T-cell (primary cell): ENCODE measurements at regions not wholly inside any gene's neighbourhood (a gene's known extent, or its start where the extent isn't known, plus 50 kb on each side); places are given as distances from the start of the nearest gene placed in this dataset.

ENCODE experiments used
- ATAC-seq, 4 experiments: fragments of 200-7000 bp in 3 of 4; fragments of 150-1000 bp in 1 of 4; cut with Tn5 transposase; replicated peaks in 1 of 4; 1 replicate in 3 of 4; 2 replicates in 1 of 4; pipeline ENCODE4 v1.10.0; 2021; ENCODE audit warnings: moderate library complexity in 3 of 4, mild to moderate bottlenecking in 2 of 4, moderate number of reproducible peaks in 1 of 4
- CTCF ChIA-PET, 2 donors: fragments of 300-600 bp; sonication (Branson Sonifier 250); formaldehyde crosslinking; loops; one replicate each; lab custom pipeline; 2022; ENCODE audit warnings: antibody characterized with exemption in 2 of 2; lab: Charles Lee
- POLR2A ChIA-PET, 2 donors: fragments of 300-600 bp; sonication (Branson Sonifier 250); formaldehyde crosslinking; loops; one replicate each; lab custom pipeline; 2022; ENCODE audit warnings: antibody characterized with exemption in 2 of 2; lab: Charles Lee
- DNase-seq, 35 experiments: peaks; one replicate each; pipeline versions ENCODE4 v3.0.0 to v3.0.0-alpha.2; 2013 to 2023
- H3K27ac ChIP-seq: one replicate; pipeline ENCODE4 v1.5.1; 2013; ENCODE audit warnings: low read length
- H3K27me3 ChIP-seq, 2 experiments: replicated peaks in 1 of 2; 1 replicate in 1 of 2; 2 replicates in 1 of 2; pipeline versions ENCODE4 v1.6.1 to v1.7.0; 2013; ENCODE audit warnings: low read length in 1 of 2, mixed read lengths in 1 of 2; ENCODE audit not compliant: control insufficient read depth in 2 of 2, insufficient read depth in 2 of 2; ENCODE audit errors: extremely low read depth in 1 of 2
- H3K36me3 ChIP-seq, 2 donors: 1 replicate in 1 of 2; 2 replicates in 1 of 2; pipeline versions ENCODE4 v1.6.1 to v1.7.0; 2013; ENCODE audit warnings: low read length in 1 of 2; ENCODE audit not compliant: control insufficient read depth in 2 of 2, insufficient read depth in 1 of 2; ENCODE audit errors: extremely low read depth in 1 of 2
- H3K4me1 ChIP-seq, 2 experiments: 1 replicate in 1 of 2; 2 replicates in 1 of 2; pipeline versions ENCODE4 v1.6.1 to v1.7.0; 2013; ENCODE audit warnings: low read length in 2 of 2, mixed read lengths in 1 of 2; ENCODE audit not compliant: insufficient read depth in 2 of 2, control insufficient read depth in 1 of 2; ENCODE audit errors: extremely low read depth in 1 of 2
- H3K4me3 ChIP-seq, 2 donors: 1 replicate in 1 of 2; 2 replicates in 1 of 2; pipeline versions ENCODE4 v1.5.1 to v1.7.0; 2013; ENCODE audit warnings: mild to moderate bottlenecking in 2 of 2, low read length in 1 of 2, moderate library complexity in 1 of 2; ENCODE audit not compliant: control insufficient read depth in 1 of 2; ENCODE audit errors: extremely low read depth in 1 of 2
- H3K9me3 ChIP-seq: 2 replicates; pipeline ENCODE4 v1.7.0; 2013
- H3K27ac Mint-ChIP-seq, 2 donors: one replicate each; pipeline ENCODE4 v1.8.0; 2020 to 2021; ENCODE audit warnings: mild to moderate bottlenecking in 2 of 2, mixed read lengths in 2 of 2
- H3K27me3 Mint-ChIP-seq, 2 donors: one replicate each; pipeline ENCODE4 v1.8.0; 2021 to 2022; ENCODE audit warnings: mixed read lengths in 2 of 2
- H3K36me3 Mint-ChIP-seq: one replicate; pipeline ENCODE4 v1.8.0; 2021; ENCODE audit warnings: mixed read lengths
- H3K4me1 Mint-ChIP-seq, 3 donors: one replicate each; pipeline ENCODE4 v1.8.0; 2020 to 2022; ENCODE audit warnings: mixed read lengths in 3 of 3, mild to moderate bottlenecking in 1 of 3
- H3K4me3 Mint-ChIP-seq, 3 donors: one replicate each; pipeline ENCODE4 v1.8.0; 2020 to 2022; ENCODE audit warnings: mild to moderate bottlenecking in 3 of 3, mixed read lengths in 3 of 3, moderate library complexity in 3 of 3
- H3K9me3 Mint-ChIP-seq, 3 donors: one replicate each; pipeline ENCODE4 v1.8.0; 2020 to 2022; ENCODE audit warnings: mixed read lengths in 3 of 3
- WGBS: methylation state at CpG from one replicate; pipeline ENCODE4 v1.1.5; 2013; ENCODE audit warnings: missing lambda C conversion rate; ENCODE audit not compliant: insufficient coverage; 5-methylcytosine and 5-hydroxymethylcytosine counted together

- Histone ChIP-seq H3K9me3 (no peaks in the 10 kb centered on the region), H3K27me3 (peaks cover 0 to 35% of the 10 kb centered on the region in 2 experiments), H3K27ac (no peak overlapping the region), H3K4me1 (no peaks in the 10 kb centered on the region), H3K36me3 (no peaks in the 10 kb centered on the region), H3K4me3 (no peak overlapping the region)
- ChIA-PET CTCF (no interaction called here), POLR2A (no interaction called here)
- no peaks in the 10 kb centered on the region for H3K36me3 Mint-ChIP-seq
- H3K27me3 Mint-ChIP-seq: peaks cover 9 to 14% of the 10 kb centered on the region in 2 donors
- peaks cover 2 to 8% (median 5%) of the 10 kb centered on the region in 3 donors for H3K9me3 Mint-ChIP-seq
- no peaks in the 10 kb centered on the region for H3K4me1 Mint-ChIP-seq
- H3K27ac Mint-ChIP-seq: no peak overlapping the region
- H3K4me3 Mint-ChIP-seq: no peak overlapping the region
- WGBS: no CpG with 5 or more reads among the region's 5 CpGs
- DNase-seq (no peak), ATAC-seq (no peak)
These were observed 135.0 kb upstream of the FOXF1 start for GRCh38 chr16:86375364-86375763.

DNA sequence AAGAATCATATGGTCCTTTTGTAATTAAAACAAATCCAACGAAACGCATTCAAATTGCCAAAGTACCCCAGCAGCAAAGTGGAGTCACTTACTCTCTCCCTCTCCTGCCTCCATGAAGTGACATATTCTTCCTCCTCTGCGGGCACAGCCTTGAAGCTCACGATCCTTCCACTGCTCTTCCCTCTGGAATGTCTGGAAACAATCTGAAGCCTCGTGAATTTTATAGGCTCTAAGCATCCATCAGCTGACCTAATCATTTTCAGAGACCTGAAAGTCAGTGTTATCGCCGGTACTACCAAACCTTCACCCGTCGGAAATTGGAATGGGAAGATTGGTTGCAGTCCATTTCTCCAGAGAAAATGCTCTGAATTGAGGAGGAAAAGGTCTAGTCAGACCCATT, 134.5 kb upstream of the FOXF1 start:
- Histone ChIP-seq H3K4me1 (no peaks in the 10 kb centered on the region), H3K36me3 (no peaks in the 10 kb centered on the region), H3K27me3 (peaks cover 0 to 31% of the 10 kb centered on the region in 2 experiments), H3K9me3 (no peaks in the 10 kb centered on the region), H3K27ac (no peak overlapping the region), H3K4me3 (no peak overlapping the region)
- Mint-ChIP-seq H3K9me3 (peaks cover 2 to 8% (median 5%) of the 10 kb centered on the region in 3 donors), H3K4me1 (no peaks in the 10 kb centered on the region), H3K27ac (no peak overlapping the region), H3K27me3 (peaks cover 9 to 14% of the 10 kb centered on the region in 2 donors), H3K36me3 (no peaks in the 10 kb centered on the region), H3K4me3 (no peak overlapping the region)
- DNase-seq: no peak
- POLR2A ChIA-PET: no interaction called here
- CTCF ChIA-PET: no interaction called here
- ATAC-seq: no peak
- WGBS: 75% methylated on average over 5 of the region's 9 CpGs

DNA sequence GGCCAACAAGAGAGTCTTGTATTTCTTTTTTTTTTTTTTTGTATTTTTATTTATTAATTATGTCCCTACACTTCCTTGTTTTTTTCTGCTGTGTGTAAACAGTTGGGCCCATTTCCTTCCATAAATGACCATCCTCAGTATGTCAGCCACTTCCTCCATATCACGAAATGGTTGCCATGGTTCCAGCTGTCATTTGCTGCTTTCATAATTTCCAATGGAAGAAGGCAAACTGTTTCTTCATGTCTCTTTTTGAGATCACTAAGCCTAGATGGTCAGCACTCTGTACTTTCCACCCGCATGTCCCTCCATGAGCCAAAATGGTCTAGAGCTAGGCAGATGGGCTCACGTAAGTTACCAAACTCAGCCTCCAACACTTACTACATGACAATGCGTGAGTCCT, 133.5 kb upstream of the FOXF1 start:
- Mint-ChIP-seq H3K4me3 (no peak overlapping the region), H3K9me3 (peaks cover 2 to 8% (median 5%) of the 10 kb centered on the region in 3 donors), H3K36me3 (no peaks in the 10 kb centered on the region), H3K27me3 (peaks cover 6 to 13% of the 10 kb centered on the region in 2 donors), H3K27ac (no peak overlapping the region), H3K4me1 (no peaks in the 10 kb centered on the region)
- H3K4me3 ChIP-seq: no peak overlapping the region
- no peak for ATAC-seq
- no peak for DNase-seq
- no peak overlapping the region for H3K27ac ChIP-seq
- ChIA-PET CTCF (no interaction called here), POLR2A (no interaction called here)
- no peaks in the 10 kb centered on the region for H3K9me3 ChIP-seq
- WGBS: 43% methylated on average over 3 of the region's 4 CpGs
- H3K27me3 ChIP-seq: peaks cover 0 to 28% of the 10 kb centered on the region in 2 experiments
- no peaks in the 10 kb centered on the region for H3K36me3 ChIP-seq
- no peaks in the 10 kb centered on the region for H3K4me1 ChIP-seq

GRCh38 chr16:86377251-86378022, 132.9 kb upstream of the FOXF1 start:
- Histone ChIP-seq H3K27ac (no peak overlapping the region), H3K36me3 (no peaks in the 10 kb centered on the region), H3K4me1 (no peaks in the 10 kb centered on the region), H3K9me3 (no peaks in the 10 kb centered on the region), H3K27me3 (peaks cover 0 to 22% of the 10 kb centered on the region in 2 experiments), H3K4me3 (no peak overlapping the region)
- H3K9me3 Mint-ChIP-seq: peaks cover 2 to 8% (median 5%) of the 10 kb centered on the region in 3 donors
- DNase-seq: no peak
- WGBS: 84% methylated on average over 27 of the region's 27 CpGs
- ATAC-seq: no peak
- no peak overlapping the region for H3K4me3 Mint-ChIP-seq
- no peaks in the 10 kb centered on the region for H3K4me1 Mint-ChIP-seq
- ChIA-PET CTCF (no interaction called here), POLR2A (no interaction called here)
- no peaks in the 10 kb centered on the region for H3K36me3 Mint-ChIP-seq
- H3K27me3 Mint-ChIP-seq: peaks cover 1 to 8% of the 10 kb centered on the region in 2 donors
- H3K27ac Mint-ChIP-seq: no peak overlapping the region

DNA sequence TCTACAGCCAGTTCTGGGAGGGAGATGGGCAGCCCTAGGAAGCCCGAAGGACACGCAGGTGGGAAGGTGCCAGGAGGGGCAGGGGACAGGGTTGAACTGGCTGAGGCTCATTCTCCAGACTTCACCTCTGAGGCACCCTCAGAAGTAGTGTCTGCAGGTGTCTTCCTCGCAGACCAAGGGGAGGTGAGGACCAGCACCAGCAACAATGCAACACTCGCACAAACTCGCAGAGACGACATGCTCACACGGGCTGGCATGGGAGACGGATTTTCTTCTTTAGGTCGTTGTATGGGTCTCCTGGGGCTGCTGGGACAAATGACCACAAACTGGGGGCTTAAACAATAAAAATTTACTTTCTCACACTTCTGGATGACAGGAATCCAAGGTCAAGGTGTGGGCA, 132.2 kb upstream of the FOXF1 start:
- no peak for ATAC-seq
- ChIA-PET POLR2A (no interaction called here), CTCF (no interaction called here)
- Histone ChIP-seq H3K27me3 (peaks cover 0 to 18% of the 10 kb centered on the region in 2 experiments), H3K4me3 (no peak overlapping the region), H3K36me3 (no peaks in the 10 kb centered on the region), H3K4me1 (no peaks in the 10 kb centered on the region), H3K9me3 (no peaks in the 10 kb centered on the region), H3K27ac (no peak overlapping the region)
- 87% methylated on average over 8 of the region's 9 CpGs for WGBS
- no peak overlapping the region for H3K27ac Mint-ChIP-seq
- H3K4me3 Mint-ChIP-seq: no peak overlapping the region
- peaks cover 2 to 8% (median 5%) of the 10 kb centered on the region in 3 donors for H3K9me3 Mint-ChIP-seq
- no peaks in the 10 kb centered on the region for H3K4me1 Mint-ChIP-seq
- H3K27me3 Mint-ChIP-seq: peaks cover under 1 to 7% of the 10 kb centered on the region in 2 donors
- H3K36me3 Mint-ChIP-seq: no peaks in the 10 kb centered on the region
- no peak for DNase-seq

DNA sequence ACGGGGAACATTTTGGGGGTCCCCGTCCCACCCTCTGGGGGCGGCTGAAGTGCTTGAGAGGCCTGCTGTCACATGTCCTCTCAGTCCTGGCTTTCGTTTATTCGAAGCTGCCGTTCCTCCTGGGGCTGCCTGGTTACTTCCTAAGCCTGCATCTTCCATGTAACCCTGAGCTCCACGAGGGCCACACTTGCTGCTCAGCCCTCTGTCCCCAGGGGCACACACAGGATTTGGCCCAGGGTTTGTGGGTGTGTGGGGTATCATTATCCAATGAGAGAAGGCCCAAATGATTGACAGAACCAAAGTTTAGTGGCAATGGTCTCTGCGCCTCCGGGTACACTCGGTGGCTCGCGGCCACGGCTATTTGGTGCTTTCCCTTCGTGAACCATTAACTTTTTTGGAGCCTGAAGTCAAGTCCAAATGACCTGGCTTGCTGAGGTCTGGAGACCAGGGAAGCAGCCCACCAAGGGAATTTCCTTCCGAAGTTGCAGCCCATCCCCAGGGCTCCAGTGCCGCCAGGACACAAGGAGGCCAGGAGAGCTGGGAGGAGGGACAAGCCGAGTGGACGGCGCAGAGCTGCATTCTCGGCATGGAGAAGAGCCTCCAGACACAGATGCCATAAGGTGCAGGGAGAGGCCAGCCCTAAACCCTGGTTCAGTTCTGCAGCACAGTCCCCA, 131.4 kb upstream of the FOXF1 start:
- Histone ChIP-seq H3K4me1 (no peaks in the 10 kb centered on the region), H3K27ac (no peak overlapping the region), H3K9me3 (no peaks in the 10 kb centered on the region), H3K27me3 (peaks cover 0 to 14% of the 10 kb centered on the region in 2 experiments), H3K36me3 (no peaks in the 10 kb centered on the region), H3K4me3 (no peak overlapping the region)
- POLR2A ChIA-PET: no interaction called here
- 79% methylated on average over 18 of the region's 20 CpGs for WGBS
- Mint-ChIP-seq H3K4me1 (no peaks in the 10 kb centered on the region), H3K27ac (no peak overlapping the region), H3K36me3 (no peaks in the 10 kb centered on the region), H3K4me3 (no peak overlapping the region), H3K9me3 (peaks cover 2 to 8% (median 5%) of the 10 kb centered on the region in 3 donors), H3K27me3 (peaks cover 6% of the 10 kb centered on the region in 2 donors)
- ATAC-seq (no peak), DNase-seq (no peak)
- CTCF ChIA-PET: no interaction called here
